ENCODE measurements at regions not wholly inside any gene's neighbourhood (a gene's known extent, or its start where the extent isn't known, plus 50 kb on each side); places are given as distances from the start of the nearest gene placed in this dataset.

- FAIRE-seq (peak; percentile 85), DNase-seq (ENCODE audit: insufficient read length, low spot score) (no peak)
- TF ChIP-seq, protein P1, sequence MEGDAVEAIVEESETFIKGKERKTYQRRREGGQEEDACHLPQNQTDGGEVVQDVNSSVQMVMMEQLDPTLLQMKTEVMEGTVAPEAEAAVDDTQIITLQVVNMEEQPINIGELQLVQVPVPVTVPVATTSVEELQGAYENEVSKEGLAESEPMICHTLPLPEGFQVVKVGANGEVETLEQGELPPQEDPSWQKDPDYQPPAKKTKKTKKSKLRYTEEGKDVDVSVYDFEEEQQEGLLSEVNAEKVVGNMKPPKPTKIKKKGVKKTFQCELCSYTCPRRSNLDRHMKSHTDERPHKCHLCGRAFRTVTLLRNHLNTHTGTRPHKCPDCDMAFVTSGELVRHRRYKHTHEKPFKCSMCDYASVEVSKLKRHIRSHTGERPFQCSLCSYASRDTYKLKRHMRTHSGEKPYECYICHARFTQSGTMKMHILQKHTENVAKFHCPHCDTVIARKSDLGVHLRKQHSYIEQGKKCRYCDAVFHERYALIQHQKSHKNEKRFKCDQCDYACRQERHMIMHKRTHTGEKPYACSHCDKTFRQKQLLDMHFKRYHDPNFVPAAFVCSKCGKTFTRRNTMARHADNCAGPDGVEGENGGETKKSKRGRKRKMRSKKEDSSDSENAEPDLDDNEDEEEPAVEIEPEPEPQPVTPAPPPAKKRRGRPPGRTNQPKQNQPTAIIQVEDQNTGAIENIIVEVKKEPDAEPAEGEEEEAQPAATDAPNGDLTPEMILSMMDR (IDR thresholded peaks at IDR 0.05; ENCODE audit: insufficient read depth, missing control alignments) = no peak
Measured at GRCh38 chr15:47507221-47507985, 209.9 kb upstream of the SEMA6D start.

GRCh38 chr15:47511261-47511660, 206.0 kb upstream of the SEMA6D start:
- TF ChIP-seq, protein P1 (IDR thresholded peaks at IDR 0.05; ENCODE audit: insufficient read depth, missing control alignments) = no peak
- FAIRE-seq = no peak

GRCh38 chr15:47513471-47513870, 203.8 kb upstream of the SEMA6D start:
- FAIRE-seq (no peak), DNase-seq (ENCODE audit: insufficient read length, low spot score) (no peak)
- TF ChIP-seq, protein P1 (IDR thresholded peaks at IDR 0.05; ENCODE audit: insufficient read depth, missing control alignments) = no peak

More at GRCh38 chr15:47511261-47511660, 206.0 kb upstream of the SEMA6D start:
- DNase-seq (ENCODE audit: insufficient read length, low spot score) = no peak

DNA sequence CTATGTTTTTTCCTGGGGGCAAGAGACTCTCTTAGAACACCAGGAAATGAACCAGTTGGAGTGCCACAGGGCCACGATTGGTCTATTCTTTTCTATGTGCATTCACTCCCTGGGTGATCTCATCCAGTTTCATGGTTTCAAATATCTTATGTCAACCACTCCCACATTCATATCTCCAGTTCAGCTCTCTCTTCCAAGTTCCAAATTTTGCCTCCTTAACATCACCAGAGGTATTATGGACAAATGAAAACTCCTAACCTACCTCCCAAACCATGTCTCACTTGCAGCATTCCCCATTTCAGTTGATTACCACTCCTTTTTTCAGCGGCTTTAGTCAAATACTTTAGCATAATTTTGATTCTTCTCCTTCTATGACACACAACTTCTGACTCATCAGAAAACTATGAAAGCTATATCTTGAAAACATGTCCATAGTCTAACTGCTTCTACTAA, 203.1 kb upstream of the SEMA6D start:
- no peak for DNase-seq (ENCODE audit: insufficient read length, low spot score)
- no peak for FAIRE-seq
- TF ChIP-seq, protein P1 (IDR thresholded peaks at IDR 0.05; ENCODE audit: insufficient read depth, missing control alignments) = no peak

GRCh38 chr15:47516558-47516957, 200.7 kb upstream of the SEMA6D start:
- FAIRE-seq (no peak), DNase-seq (ENCODE audit: insufficient read length, low spot score) (no peak)
- TF ChIP-seq, protein P1 (IDR thresholded peaks at IDR 0.05; ENCODE audit: insufficient read depth, missing control alignments) = no peak

DNA sequence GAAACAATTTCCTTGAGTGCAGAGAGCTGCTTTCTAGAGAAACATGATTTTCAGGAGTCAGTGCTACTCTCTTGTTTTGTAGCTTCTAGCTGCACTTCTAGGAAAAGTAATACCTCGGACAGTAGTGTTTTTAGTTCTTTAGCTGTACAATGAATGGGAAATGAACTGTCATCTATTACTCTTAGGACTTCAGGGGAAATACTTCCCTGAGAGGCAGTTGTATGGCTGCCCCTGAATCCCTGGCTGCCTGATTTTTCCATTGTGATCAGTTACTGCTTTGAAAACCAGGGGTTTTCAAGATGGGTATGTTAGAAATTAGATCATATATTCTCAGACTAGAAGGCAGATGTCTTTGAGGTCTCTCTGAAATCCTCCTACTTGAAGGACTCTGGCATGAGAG, 200.3 kb upstream of the SEMA6D start:
- FAIRE-seq = no peak
- DNase-seq (ENCODE audit: insufficient read length, low spot score) = no peak
- TF ChIP-seq, protein P1 (IDR thresholded peaks at IDR 0.05; ENCODE audit: insufficient read depth, missing control alignments) = no peak

DNA sequence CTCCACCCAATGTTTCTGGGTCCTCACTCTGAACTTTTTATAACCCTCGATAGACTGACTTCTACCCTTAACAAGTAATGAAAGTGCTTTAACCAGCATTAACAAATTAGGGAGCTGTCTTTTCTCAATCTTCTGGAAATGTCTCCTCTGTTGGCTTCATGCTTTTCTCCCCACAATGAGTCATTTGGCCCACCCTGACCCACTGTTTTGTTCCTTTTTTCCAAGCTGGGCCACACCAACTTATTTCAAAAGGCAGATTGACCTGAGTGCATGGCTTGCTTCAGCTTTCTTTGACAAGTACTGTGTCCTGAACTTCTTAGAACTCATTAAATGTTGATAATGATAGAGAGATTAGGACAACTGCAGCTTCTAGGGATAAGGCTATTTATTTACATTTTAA, 199.6 kb upstream of the SEMA6D start:
- TF ChIP-seq, protein P1 (IDR thresholded peaks at IDR 0.05; ENCODE audit: insufficient read depth, missing control alignments) = no peak
- FAIRE-seq = no peak
- no peak for DNase-seq (ENCODE audit: insufficient read length, low spot score)

Data from D721Med (cell line).